H9 (cell line): ENCODE measurements at regions not wholly inside any gene's neighbourhood (a gene's known extent, or its start where the extent isn't known, plus 50 kb on each side); places are given as distances from the start of the nearest gene placed in this dataset.

ENCODE experiments used
- DNase-seq: peaks from one replicate; pipeline ENCODE4 v3.0.0-alpha.2; 2017
- H2AFZ ChIP-seq: one replicate; pipeline ENCODE4 v1.6.1; 2013; ENCODE audit warnings: mild to moderate bottlenecking, low read length, control low read depth, moderate library complexity
- H2AK5ac ChIP-seq: 2 replicates; pipeline ENCODE4 v1.6.1; 2013; ENCODE audit warnings: low read length, control low read depth, mixed read lengths; ENCODE audit not compliant: insufficient read length
- H2BK120ac ChIP-seq: one replicate; pipeline ENCODE4 v1.6.1; 2013; ENCODE audit warnings: low read depth, mild to moderate bottlenecking, low read length, control low read depth, inconsistent platforms; ENCODE audit not compliant: poor library complexity, severe bottlenecking
- H2BK12ac ChIP-seq: 2 replicates; pipeline ENCODE4 v1.6.1; 2013; ENCODE audit warnings: low read length, control low read depth, mixed read lengths, low read depth; ENCODE audit not compliant: insufficient read length
- H2BK15ac ChIP-seq: 2 replicates; pipeline ENCODE4 v1.6.1; 2013; ENCODE audit warnings: low read depth, low read length, control low read depth
- H2BK20ac ChIP-seq: one replicate; pipeline ENCODE4 v1.6.1; 2013; ENCODE audit warnings: low read depth, mild to moderate bottlenecking, low read length, control low read depth, inconsistent platforms; ENCODE audit not compliant: poor library complexity, severe bottlenecking
- H2BK5ac ChIP-seq: 2 replicates; pipeline ENCODE4 v1.6.1; 2013; ENCODE audit warnings: low read length, control low read depth, mixed read lengths; ENCODE audit not compliant: insufficient read length
- H3K14ac ChIP-seq: 2 replicates; pipeline ENCODE4 v1.6.1; 2013; ENCODE audit warnings: low read length, control low read depth; ENCODE audit not compliant: insufficient read depth
- H3K18ac ChIP-seq: 2 replicates; pipeline ENCODE4 v1.6.1; 2013; ENCODE audit warnings: low read depth, mild to moderate bottlenecking, mixed read lengths, low read length, control low read depth; ENCODE audit not compliant: insufficient read length
- H3K23ac ChIP-seq: 2 replicates; pipeline ENCODE4 v1.6.1; 2013; ENCODE audit warnings: low read length, control low read depth, mixed read lengths, low read depth; ENCODE audit not compliant: insufficient read length
- H3K23me2 ChIP-seq: 2 replicates; pipeline ENCODE4 v1.6.1; 2013; ENCODE audit warnings: low read depth, mild to moderate bottlenecking, mixed read lengths, low read length, control low read depth; ENCODE audit not compliant: insufficient read length, poor library complexity, severe bottlenecking
- H3K27ac ChIP-seq: 2 replicates; pipeline ENCODE4 v1.5.1; 2013; ENCODE audit warnings: low read length, control low read depth, mixed read lengths, low read depth; ENCODE audit not compliant: insufficient read length
- H3K27me3 ChIP-seq: 2 replicates; pipeline ENCODE4 v1.6.1; 2013; ENCODE audit warnings: low read length, control low read depth, inconsistent platforms; ENCODE audit not compliant: insufficient read depth
- H3K4ac ChIP-seq: 2 replicates; pipeline ENCODE4 v1.6.1; 2013; ENCODE audit warnings: low read depth, mild to moderate bottlenecking, control low read depth, inconsistent platforms, low read length, moderate library complexity
- H3K4me1 ChIP-seq: 2 replicates; pipeline ENCODE4 v1.6.1; 2013; ENCODE audit warnings: low read length, control low read depth, inconsistent platforms; ENCODE audit not compliant: insufficient read depth
- H3K4me2 ChIP-seq: 2 replicates; pipeline ENCODE4 v1.6.1; 2013; ENCODE audit warnings: low read length, control low read depth, mixed read lengths; ENCODE audit not compliant: insufficient read length, insufficient read depth
- H3K56ac ChIP-seq: 2 replicates; pipeline ENCODE4 v1.6.1; 2013; ENCODE audit warnings: low read depth, mild to moderate bottlenecking, mixed read lengths, low read length, control low read depth; ENCODE audit not compliant: insufficient read length
- H3K79me1 ChIP-seq: 2 replicates; pipeline ENCODE4 v1.6.1; 2013; ENCODE audit warnings: low read depth, mild to moderate bottlenecking, moderate library complexity, low read length, control low read depth, inconsistent platforms; ENCODE audit not compliant: insufficient read depth, poor library complexity, severe bottlenecking
- H3K79me2 ChIP-seq: 2 replicates; pipeline ENCODE4 v1.6.1; 2013; ENCODE audit warnings: low read length, control low read depth, inconsistent platforms; ENCODE audit not compliant: insufficient read depth
- H3K9ac ChIP-seq: 2 replicates; pipeline ENCODE4 v1.6.1; 2013; ENCODE audit warnings: low read length, control low read depth, mixed read lengths; ENCODE audit not compliant: insufficient read length; ENCODE audit errors: extremely low read depth
- H3K9me3 ChIP-seq: one replicate; pipeline ENCODE4 v1.6.1; 2013; ENCODE audit warnings: low read depth, low read length, inconsistent platforms; ENCODE audit not compliant: control insufficient read depth
- H3T11ph ChIP-seq: one replicate; pipeline ENCODE4 v1.6.1; 2013; ENCODE audit warnings: mild to moderate bottlenecking, low read length, control low read depth, inconsistent platforms
- H4K20me1 ChIP-seq: one replicate; pipeline ENCODE4 v1.6.1; 2013; ENCODE audit not compliant: control insufficient read depth, insufficient read length, insufficient read depth
- H4K5ac ChIP-seq: 2 replicates; pipeline ENCODE4 v1.6.1; 2013; ENCODE audit warnings: low read depth, mild to moderate bottlenecking, mixed read lengths, low read length, control low read depth; ENCODE audit not compliant: insufficient read length
- H4K8ac ChIP-seq: replicated peaks from 2 replicates; pipeline ENCODE4 v1.6.1; 2013; ENCODE audit warnings: low read length, control low read depth, mixed read lengths, low read depth; ENCODE audit not compliant: insufficient read length
- H4K91ac ChIP-seq: 2 replicates; pipeline ENCODE4 v1.6.1; 2013; ENCODE audit warnings: low read depth, mild to moderate bottlenecking, moderate library complexity, mixed read lengths, low read length, control low read depth; ENCODE audit not compliant: insufficient read length
- H3K27ac Mint-ChIP-seq, 3 experiments: 2 replicates in 2 of 3; 3 replicates in 1 of 3; pipeline ENCODE4 v1.8.0; 2020 to 2021; ENCODE audit warnings: mixed read lengths in 3 of 3, mild to moderate bottlenecking in 1 of 3, moderate library complexity in 1 of 3
- H3K27me3 Mint-ChIP-seq: 2 replicates; pipeline ENCODE4 v1.8.0; 2021; ENCODE audit warnings: low read depth, mild to moderate bottlenecking, moderate library complexity, mixed read lengths
- H3K36me3 Mint-ChIP-seq, 3 experiments: 2 replicates in 2 of 3; 3 replicates in 1 of 3; pipeline ENCODE4 v1.8.0; 2020 to 2021; ENCODE audit warnings: low read depth in 3 of 3, mixed read lengths in 3 of 3; ENCODE audit not compliant: insufficient read depth in 1 of 3
- H3K4me1 Mint-ChIP-seq, 2 experiments: 2 replicates each; pipeline ENCODE4 v1.8.0; 2020; ENCODE audit warnings: mixed read lengths in 2 of 2
- H3K4me3 Mint-ChIP-seq, 2 experiments: 2 replicates in 1 of 2; 3 replicates in 1 of 2; pipeline ENCODE4 v1.8.0; 2020 to 2021; ENCODE audit warnings: mild to moderate bottlenecking in 2 of 2, mixed read lengths in 2 of 2, moderate library complexity in 1 of 2
- H3K9me3 Mint-ChIP-seq, 2 experiments: 2 replicates in 1 of 2; 3 replicates in 1 of 2; pipeline ENCODE4 v1.8.0; 2020; ENCODE audit warnings: mild to moderate bottlenecking in 2 of 2, mixed read lengths in 2 of 2, moderate library complexity in 1 of 2
- CTCF ChIP-seq: fragments of 200-600 bp; sonication (generic); conservative IDR thresholded peaks from 3 replicates; pipeline ENCODE4 v1.8.0; 2021; ENCODE audit warnings: antibody characterized with exemption, mild to moderate bottlenecking
- WGBS: extraction: QIAGEN DNeasy Blood & Tissue Kit; methylation state at CpG from one replicate; pipeline ENCODE4 v1.1.7; 2013; ENCODE audit warnings: missing lambda C conversion rate, low lambda C conversion rate, mixed read lengths; ENCODE audit not compliant: insufficient read length; ENCODE audit errors: extremely low coverage; 5-methylcytosine and 5-hydroxymethylcytosine counted together

DNA sequence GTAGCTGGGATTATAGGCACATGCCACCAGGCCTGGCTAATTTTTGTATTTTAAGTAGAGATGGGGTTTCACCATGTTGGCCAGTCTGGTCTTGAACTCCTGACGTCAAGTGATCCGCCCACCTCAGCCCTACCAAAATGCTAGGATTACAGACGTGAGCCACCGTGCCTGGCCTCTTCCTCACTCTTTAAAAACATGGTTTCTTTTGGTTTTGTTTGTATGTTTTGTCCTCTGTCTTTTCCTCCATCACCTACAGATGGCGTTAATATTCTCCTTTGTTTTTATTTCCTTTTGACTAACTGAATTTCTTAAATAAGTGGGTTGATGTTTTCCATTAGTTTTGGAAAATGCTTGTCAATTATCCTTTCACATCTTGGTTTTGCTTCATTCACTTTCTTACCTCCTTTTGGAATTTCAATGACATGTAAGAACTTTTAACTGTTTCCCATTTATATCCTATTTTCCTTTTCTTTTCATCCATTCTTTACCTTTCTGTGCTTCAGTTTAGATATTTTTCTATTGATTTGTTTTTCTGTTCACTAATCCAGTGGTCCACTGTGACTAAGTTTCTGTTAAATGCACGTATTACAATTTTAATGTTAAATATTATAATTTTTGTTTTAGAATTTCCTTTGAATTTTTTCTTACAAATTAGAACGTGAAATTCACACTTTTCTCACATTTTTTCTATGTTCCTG, 104.1 kb downstream of the ZNF467 start:
- no peaks in the 10 kb centered on the region for H3K27me3 ChIP-seq
- no peak overlapping the region for H3K56ac ChIP-seq
- WGBS: no CpG with 5 or more reads among the region's 7 CpGs
- H4K91ac ChIP-seq: no peak overlapping the region
- no peak overlapping the region for H4K5ac ChIP-seq
- H3K4me1 ChIP-seq: no peaks in the 10 kb centered on the region
- no peak overlapping the region for H3K4ac ChIP-seq
- H3K4me2 ChIP-seq: no peak overlapping the region
- H3K27ac ChIP-seq: no peak overlapping the region
- H3K79me2 ChIP-seq: no peaks in the 10 kb centered on the region
- no peaks in the 10 kb centered on the region for H4K20me1 ChIP-seq
- no peak overlapping the region for H3T11ph ChIP-seq
- H4K8ac ChIP-seq: no peak overlapping the region
- H2AFZ ChIP-seq: no peak overlapping the region
- TF ChIP-seq CTCF: peak; percentile 62
- H3K9me3 ChIP-seq: no peaks in the 10 kb centered on the region
- peaks cover 20% of the 10 kb centered on the region for H3K27me3 Mint-ChIP-seq
- H2BK15ac ChIP-seq: no peak overlapping the region
- H2BK12ac ChIP-seq: no peak overlapping the region
- no peak overlapping the region for H3K23ac ChIP-seq
- H3K9ac ChIP-seq: no peak overlapping the region
- H3K4me3 Mint-ChIP-seq: no peak overlapping the region
- H2AK5ac ChIP-seq: no peak overlapping the region
- no peak overlapping the region for H3K18ac ChIP-seq
- H3K23me2 ChIP-seq: no peaks in the 10 kb centered on the region
- no peak overlapping the region for H2BK5ac ChIP-seq
- H3K79me1 ChIP-seq: no peaks in the 10 kb centered on the region
- H3K9me3 Mint-ChIP-seq: no peaks in the 10 kb centered on the region
- no peak overlapping the region for H2BK120ac ChIP-seq
- no peak overlapping the region for H3K27ac Mint-ChIP-seq
- H2BK20ac ChIP-seq: no peak overlapping the region
- no peak for DNase-seq
- peaks cover 0 to 4% of the 10 kb centered on the region in 2 experiments; a peak in 1 of 4 replicates for H3K4me1 Mint-ChIP-seq
- H3K36me3 Mint-ChIP-seq: no peaks in the 10 kb centered on the region
- H3K14ac ChIP-seq: no peak overlapping the region
